ENCODE measurements at regions not wholly inside any gene's neighbourhood (a gene's known extent, or its start where the extent isn't known, plus 50 kb on each side); places are given as distances from the start of the nearest gene placed in this dataset.

GRCh38 chr14:66435683-66436082 lies 50.5 kb upstream of the CCDC196 start:
- FAIRE-seq = no peak

Data from endometrium (tissue), 2 donors.